ENCODE measurements at regions not wholly inside any gene's neighbourhood (a gene's known extent, or its start where the extent isn't known, plus 50 kb on each side); places are given as distances from the start of the nearest gene placed in this dataset.

DNA sequence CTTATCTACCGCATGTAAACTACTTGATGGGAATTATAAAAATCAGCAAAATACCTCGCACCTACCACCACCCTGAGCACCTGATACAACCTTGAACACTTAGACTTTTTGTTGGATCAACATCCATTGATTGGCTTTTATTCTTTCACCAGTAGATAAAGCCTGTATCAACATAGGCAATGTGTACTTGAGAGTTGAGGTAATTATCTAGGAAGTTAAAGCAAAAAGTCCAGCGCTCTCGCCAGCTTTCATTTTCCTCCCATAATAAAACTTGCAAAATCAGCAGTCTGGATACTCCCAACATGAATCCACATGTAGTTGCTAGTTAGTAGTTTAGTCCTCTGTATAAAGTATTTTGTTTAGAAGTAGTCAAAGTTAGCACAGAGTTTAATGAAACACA lies 132.0 kb upstream of the PRDM1 start:
- no peak for DNase-seq

DNA sequence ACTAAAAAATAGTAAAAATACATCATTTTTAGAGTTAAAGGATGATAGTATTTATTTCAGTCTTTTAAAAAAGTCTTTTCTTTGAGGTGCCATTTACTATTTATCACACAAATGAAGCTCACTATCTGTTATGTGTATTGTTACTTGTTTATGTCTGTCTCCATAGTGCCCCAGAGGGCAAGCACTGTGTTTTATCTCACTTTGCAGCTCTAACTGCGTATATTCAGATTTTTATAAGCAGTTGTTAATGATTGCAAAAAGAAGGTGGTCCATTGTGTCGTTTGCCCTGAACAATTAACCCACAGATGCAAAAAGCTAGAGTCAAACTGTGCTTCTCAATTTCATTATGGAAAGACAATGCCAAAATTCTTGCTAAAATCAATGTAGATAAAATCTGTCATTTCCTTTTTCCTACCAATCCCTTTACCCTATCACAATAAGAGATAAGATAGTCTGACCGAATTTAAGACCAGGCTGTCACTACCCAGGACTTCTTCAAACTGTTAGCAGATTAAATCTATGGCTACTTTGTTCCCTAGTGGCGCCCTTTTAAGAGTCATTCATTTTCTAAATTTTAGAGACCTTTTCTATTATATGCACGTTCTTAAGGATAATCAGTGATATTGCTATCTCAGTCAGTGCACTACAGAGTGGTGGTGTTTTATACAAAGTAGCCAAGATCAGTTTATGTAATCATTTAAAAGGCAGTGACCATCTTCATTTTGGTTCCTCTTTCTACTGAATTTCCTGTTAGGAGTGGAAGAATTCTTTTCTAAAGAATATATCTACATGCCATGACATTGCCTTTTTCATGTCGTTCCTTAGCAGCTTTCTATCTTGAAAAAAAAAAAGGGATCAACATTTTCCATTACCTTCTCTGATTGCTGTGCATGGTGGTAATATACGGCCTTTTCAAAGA lies 133.1 kb upstream of the PRDM1 start:
- DNase-seq, result no peak

DNA sequence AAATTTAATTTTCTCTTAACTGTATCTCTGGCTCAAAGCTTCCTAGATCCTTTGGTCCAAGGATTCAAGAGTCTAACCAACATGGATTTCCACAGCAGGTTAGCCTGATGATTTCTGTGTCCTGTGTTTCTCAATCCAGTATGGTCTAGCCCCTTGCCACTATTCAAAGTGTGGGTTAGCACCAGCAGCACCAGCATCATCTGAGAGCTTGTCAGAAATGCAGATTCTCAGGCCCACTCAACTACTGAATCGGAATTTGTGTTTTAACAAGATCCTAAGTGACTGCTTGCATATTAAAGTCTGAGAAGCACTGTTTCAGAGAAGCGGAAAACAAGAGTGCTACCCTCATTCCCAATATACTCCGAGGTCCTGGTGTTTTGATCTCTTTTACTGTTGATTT lies 133.8 kb upstream of the PRDM1 start:
- no peak for DNase-seq

DNA sequence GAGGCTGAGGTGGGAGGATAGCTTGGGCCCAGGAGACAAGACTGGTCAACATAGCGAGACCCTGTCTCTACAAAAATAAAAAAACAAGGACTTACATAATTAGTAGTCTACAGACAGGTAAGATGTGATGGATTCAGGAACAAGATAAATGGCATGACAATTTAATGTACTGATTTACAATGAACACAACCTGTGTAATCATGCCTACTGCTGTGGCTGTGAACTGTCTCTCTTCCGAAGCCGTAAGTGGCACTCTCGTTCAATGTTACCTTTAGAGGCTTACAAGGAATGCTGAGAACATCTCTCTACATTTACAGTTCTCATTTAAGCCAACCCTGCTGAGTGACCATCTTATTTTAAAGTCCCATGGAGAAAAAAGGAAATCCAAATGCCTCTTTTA lies 134.8 kb upstream of the PRDM1 start:
- no peak for DNase-seq

DNA sequence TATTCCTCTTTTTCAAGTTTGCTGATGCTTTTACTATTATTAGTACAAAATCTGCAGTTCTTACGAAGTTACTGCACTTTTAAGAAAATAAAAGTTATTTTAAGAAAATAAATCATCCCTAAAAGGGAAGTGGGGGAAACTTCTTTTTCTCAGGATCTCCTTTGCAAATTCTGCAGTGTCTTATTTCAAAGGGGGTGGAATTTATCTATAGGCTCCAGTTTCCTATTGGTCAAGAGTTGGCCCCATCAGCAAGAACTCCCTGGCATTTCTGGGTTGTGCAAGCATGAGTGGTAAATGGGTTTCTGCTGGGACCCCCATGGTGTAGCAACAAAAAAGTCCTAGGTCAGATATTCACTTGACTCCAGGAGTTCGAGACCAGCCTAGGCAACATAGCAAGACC lies 136.3 kb upstream of the PRDM1 start:
- DNase-seq, result no peak

DNA sequence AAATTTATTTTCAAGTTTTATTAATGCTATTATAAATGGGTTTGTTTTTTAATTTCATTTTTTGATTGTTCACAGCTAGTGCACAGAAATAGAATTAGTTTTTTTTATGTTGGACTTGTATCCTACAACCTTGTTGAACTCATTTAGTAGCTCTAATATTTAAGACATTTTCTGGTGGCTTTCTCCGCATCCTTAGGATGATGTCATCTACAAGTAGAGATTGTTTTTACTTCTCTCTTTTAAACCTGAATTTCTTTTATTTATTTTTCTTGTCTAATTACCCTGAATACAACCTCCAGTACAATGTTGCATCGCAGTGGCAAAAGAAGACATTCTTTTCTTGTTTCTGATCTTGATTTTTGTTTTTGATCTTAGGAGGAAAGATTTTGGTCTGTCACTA lies 142.6 kb upstream of the PRDM1 start:
- no peak for DNase-seq

DNA sequence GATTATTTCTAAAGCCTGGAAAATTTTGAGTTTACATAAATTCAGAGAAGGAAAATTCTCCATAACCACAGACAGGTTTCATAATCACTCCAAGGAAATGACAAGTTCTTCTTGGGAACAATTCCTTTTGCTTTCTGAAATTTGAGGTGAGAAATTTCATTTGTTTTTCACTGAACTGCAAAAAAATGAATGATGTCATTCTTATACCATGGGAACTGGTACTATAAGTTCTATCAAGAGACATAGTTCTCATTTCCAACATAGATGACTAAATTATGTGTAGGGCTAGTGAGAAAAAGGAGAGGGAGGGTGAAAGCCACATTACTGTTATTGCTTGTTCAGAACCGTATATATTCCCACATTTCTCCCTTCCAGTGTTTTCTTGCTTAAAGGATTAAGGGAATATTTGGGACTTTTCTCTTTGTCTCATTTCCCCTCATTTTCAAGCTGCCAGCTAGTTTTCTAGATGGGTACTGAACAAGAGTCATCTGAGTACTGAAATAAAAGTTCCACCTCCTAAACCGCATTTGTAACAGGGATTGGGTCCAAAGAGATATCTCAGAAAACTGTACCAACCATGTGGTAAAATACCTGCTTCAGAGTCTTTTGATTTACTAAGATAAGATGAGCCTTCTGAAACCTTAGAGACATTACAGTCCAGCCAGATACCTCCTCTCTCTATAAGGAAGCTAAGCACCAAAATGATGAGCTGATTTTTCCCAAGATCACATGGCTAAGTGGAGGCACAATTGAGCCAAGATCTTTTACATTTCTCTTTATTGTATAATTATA lies 144.3 kb upstream of the PRDM1 start:
- peak; percentile 31 for DNase-seq

DNA sequence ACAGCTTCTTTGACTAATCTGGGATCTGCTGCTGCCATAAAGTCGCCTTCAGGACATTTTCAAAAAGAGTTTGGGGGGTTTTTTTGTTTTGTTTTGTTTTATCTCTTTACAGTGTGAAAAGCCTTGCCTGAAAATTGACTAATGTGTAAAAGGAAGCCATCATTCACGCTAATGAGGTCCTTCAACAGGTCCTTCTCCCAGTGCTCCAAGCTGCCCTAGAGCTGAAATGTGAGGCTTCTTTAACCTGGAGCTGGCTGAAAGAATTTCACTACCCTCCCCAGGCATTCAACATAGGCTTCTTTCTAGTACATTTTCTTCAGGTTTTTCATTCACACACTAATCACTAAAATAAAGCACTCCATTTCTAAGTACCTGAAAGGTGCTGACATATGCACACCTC lies 145.1 kb upstream of the PRDM1 start:
- DNase-seq, result no peak

DNA sequence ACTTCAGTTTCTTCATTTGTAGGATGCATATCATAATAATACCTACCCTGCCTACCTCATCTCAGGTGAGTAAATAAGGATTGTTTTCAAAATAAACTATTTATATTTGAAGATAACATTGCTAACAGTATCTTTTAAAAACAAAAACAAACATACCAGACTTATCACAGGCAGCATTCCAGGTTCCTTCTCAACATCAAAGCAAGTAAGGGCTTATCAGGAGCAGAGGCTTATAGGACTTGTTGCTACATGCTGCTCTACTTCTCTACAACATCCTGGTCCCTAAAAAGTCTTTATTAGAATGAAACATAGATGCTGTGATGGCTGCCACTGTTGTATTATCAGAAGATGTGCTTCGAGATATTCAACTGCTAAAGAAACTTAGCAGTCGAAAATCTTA lies 149.2 kb upstream of the PRDM1 start:
- no peak for DNase-seq

DNA sequence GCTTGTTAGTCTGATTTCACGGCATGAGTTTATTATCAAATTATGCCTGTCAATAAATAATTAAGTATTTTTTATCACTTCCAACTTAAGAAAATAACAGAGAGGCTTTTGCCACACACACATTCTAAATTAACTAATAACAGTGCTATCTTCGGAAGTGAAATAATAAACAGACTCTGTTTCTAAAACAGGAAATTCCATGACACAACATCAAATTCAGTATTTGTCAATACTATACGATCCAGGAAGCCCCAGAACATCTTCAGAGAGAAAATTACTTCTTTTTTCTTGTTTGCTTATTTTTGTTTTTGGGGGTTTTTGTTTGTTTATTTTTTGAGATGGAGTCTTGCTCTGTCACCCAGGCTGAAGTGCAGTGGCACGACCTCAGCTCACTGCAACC lies 150.7 kb upstream of the PRDM1 start:
- DNase-seq, result no peak

DNA sequence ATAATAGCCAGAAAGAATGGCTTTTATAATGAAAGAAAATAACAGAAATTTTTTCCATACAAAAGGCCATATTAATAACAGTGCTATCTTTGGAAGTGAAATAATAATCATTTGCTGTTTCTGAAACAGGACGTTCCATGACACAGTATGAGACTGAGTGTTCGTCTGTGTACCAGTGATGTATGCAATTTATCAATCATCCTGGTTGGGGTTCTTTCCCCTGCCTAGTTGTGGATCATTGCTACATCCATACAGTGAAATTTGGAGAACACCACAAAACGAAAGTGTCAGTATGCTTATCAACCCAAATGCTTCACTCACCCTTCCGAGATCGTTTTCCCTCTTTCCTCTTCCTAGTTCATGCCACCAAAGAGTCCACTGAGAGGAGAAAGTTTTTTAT lies 151.4 kb upstream of the PRDM1 start:
- DNase-seq, result no peak

DNA sequence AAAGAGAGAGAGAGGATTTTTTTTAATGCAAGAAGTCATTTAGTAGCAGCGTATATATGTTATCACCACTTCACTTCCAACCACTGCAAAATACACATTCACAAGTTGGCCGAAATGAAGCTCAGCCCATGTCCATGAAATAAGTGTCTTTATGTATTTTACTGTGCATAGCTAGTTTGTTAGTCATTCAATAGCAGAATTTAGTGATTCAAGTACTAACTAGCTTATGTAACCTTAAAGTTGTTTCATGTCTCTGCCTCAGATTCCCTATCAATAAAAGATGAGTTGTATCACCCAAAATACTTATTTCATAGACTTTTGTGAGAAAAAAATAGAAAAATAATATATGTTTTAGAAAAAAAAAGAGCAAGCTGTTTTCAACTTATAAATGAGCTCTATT lies 153.7 kb upstream of the PRDM1 start:
- no peak for DNase-seq

DNA sequence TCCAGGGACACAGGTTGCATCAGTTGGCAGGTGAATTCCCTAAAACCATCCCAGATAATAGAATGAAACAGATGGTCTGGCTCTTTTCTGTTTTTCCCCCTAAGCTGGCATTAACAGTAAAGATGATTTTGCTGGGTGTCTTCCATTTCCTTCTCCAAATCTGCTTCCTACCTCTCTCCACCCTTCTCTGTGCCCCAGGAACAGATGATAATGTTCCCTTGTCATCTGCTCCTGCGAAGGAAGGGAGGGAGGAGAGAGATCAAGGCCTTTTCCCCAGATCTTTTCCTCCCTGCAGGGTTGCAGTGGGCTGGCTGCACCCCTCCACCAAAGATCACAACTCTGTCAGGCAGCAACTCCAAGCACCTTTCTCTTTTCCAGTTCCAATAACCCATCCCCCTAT lies 156.5 kb upstream of the PRDM1 start:
- DNase-seq, result no peak

DNA sequence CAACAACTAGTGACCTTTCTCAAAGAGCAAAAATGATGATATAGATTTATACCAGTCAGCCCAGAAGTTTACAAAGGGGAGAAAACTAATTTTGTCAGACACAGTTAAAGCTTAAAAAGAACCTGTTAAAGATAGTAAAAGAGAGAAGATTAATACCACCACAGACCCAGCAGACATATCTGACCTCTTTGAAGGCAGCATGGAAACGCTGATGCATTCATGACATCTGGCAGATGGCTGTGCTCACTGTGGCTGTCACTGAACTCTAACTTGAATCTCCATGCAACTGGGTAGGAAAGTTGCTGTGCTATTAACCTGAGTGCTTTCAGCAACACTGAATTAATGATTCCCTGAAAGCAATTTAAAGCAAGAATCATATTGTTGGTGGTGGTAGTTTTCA lies 159.8 kb upstream of the PRDM1 start:
- no peak for DNase-seq

DNA sequence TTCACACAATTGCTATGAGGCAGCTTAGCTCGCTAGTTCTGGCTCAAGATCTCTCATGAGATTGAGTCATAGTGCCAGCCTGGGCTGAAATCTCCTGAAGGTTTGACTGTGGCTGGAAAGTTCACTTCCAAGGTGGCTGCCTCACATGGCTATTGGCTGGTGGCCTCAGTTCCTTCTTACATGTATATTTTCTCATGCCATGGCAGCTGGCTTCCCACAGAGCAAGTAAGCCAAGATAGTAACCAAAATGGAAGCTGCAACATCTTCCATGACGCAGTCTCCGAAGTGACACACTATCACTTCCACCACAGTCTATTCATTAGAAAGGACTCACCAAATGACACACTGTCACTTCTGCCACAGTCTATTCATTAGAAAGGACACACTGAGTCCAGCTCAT lies 160.4 kb upstream of the PRDM1 start:
- no peak for DNase-seq

DNA sequence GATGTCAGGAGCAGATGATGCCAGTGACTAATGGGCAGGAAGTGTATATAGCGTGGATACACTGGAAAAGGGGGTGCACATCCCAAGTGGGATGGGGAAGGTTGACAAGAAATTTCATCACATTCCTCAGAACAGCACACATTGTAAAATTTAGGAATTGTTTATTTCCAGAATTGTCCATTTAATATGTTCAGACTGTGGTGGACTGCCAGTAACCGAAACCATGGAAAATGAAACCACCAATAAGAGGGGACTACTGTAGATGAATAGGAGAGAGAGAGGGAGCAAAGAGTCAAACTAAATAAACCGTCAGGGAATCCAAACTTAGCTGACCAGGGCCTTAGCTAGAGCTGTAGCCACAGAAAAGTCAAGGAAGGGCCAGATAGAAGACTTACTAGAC lies 164.4 kb upstream of the PRDM1 start:
- DNase-seq, result no peak

DNA sequence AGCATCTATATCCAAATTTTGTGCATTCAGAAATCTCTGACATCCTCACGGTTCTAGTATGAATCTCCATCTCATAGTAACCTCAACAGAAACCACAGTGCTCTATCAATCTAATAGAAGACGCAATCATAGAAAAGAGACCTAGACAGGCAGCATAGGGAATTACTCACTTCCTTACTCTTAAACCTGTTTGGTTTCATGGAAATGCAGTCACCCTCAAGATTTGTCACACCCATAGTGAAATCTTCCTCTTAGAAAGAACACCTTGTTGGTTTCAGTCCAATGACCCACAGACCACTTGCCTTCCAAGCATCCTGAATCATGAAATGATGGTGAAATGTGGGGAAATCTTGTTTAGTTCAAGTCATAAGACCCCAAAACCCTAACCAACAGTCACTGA lies 166.1 kb upstream of the PRDM1 start:
- peak; percentile 79 for DNase-seq

DNA sequence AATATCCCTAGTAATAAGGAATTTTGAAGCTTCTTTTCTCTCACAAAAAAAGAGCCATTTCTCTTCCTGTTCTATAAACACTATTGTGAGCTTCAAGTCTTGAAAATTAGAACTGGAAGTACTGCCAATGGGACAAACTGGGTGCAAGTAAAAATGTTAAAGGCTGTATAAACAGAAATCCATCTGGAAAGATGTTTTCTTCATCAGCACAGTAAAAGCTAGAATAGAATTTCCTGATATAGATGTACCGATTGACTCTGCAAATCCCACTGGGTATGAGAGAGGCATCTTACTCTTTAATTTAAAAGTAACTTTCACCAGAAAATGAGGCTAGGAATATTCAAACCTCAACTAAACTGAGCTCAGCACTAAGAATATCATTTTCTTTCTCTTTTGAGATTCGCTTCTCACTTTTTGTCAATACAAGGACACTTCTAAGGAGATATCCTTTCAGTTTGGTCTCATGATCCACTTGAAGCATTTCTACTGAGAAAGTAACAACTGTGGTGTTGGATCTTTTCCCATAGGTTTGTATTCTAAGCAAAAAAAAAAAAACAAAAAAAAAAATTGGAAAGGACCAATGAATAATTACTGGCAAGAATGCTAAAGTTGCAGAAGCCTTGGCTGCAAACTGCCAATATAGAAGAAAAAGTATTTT lies 169.0 kb upstream of the PRDM1 start:
- DNase-seq, result no peak

DNA sequence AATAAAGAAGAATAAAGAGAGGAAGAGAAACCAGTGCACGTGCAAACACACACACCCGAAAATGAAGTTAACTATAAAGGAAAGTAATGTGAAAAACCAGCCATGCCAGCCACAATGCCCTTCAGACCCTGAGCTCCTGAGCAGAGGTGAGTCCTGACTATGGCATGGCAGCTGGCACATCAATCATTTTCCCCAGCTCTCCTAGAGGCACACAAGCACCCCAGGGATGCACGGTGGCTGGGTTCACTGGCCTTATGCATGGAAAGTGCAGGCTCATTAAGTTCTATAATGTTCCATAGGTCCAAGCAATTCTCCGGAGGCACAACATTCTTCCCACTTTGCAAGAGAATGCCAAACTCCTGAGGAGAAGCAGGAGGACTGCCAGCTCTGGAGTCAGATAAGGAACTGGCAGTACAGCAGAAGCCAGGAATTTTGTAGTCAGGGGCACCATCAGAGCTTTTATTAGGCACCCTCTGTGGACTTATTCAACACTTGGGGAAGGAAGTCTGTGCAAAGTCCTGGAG lies 175.0 kb upstream of the PRDM1 start:
- no peak for DNase-seq

DNA sequence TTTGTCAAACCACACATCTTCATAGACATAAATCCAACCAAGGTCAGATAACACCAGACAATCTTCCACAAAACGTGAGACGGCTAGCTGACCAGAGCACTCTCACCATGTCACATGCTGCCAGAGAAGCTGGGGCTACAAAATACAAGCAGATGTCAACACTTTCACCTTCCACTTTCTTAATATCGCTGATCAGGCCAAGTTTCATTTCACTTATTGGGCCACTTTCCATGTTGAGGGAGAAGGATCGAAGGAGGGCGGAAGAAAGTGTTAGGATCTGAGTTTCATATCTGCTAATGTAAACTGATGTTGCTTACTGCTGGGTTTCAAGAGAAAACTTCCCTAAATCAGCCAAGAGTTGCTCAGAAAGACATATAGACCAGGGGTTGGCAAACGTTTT lies 177.0 kb upstream of the PRDM1 start:
- DNase-seq, result no peak

DNA sequence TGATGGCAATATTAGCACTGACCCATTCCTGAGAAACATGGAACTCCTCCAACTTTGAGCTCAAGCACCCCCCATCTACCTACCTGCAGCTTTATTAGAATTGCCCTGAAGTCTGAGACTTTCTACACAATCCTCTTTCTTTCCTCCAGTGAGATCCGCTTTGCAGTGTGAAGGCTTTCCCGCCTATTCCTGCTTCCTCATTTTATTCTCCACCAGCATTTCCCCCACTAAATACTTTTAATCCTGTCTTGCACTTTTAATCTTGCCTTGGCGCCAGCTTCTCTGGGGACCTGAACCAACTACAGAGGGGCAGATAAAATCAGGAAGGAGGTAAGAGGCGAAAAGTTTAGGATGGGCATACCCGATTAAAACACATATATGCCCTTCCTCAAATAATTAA lies 178.1 kb upstream of the PRDM1 start:
- DNase-seq, result no peak

DNA sequence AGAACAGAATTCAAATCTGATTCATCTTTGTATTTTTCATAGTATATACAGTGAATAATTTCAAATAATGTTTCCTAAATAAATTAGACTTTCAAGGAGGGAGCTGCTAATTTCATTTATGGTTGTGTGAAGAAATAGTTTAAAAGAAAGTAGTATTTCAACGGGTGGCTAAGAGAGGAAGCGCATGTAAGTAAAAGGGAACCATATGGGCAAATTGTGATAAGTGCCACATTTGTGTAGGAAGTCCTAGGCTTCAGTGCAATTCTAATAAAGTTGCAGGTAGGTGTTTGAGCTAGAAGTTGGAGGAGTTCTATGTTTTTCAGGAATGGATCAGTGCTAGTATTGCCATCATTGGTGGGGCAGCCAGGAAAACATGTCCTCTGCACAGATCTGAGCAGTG lies 178.8 kb upstream of the PRDM1 start:
- no peak for DNase-seq

DNA sequence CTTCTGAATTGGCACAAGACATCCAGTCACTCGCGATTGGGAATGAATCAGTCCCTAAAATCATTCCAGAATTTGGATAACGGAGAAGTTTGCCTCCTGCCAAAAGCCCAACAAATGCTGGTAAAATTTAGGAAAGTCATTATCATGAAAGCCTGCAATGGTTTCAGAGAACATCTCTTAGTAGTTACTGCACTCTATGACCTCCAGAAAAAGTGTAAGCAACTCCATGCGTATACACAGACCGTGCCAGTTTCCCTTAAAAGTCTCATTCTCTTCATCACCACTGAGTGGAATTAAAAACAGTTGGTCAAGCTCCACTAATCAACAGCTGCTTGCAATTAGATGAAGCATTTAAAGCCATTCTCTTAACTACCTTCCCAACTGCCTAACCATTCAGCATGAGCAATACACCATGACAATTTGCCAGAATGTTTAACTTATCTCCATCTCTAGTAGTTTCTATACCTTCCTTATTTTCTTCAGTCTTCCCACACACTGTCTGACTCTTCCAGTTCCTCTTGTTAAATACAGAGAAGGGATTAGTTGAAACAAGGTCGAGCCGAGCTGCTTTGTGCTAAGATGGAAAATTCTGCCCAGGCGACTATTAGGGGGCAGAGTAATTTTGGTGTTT lies 183.6 kb upstream of the PRDM1 start:
- DNase-seq, result no peak
